Breast epithelium (tissue), 3 donors: ENCODE measurements at regions not wholly inside any gene's neighbourhood (a gene's known extent, or its start where the extent isn't known, plus 50 kb on each side); places are given as distances from the start of the nearest gene placed in this dataset.

Experiments
- CTCF ChIP-seq, 3 donors: fragments of 450-650 bp; IDR thresholded peaks; one replicate each; pipeline ENCODE4 v1.5.1; 2016 to 2017; ENCODE audit warnings: antibody characterized with exemption in 3 of 3, mild to moderate bottlenecking in 3 of 3, moderate library complexity in 3 of 3
- POLR2A ChIP-seq: fragments of 450-650 bp; IDR thresholded peaks from one replicate; pipeline ENCODE4 v1.6.1; 2016; ENCODE audit warnings: antibody characterized with exemption, mild to moderate bottlenecking, moderate library complexity

GRCh38 chr10:22824984-22825383, 102.9 kb upstream of the ARMC3 start:
- TF ChIP-seq CTCF (IDR thresholded peaks at IDR 0.05) (no peak), POLR2A (no peak)
